ENCODE measurements at regions not wholly inside any gene's neighbourhood (a gene's known extent, or its start where the extent isn't known, plus 50 kb on each side); places are given as distances from the start of the nearest gene placed in this dataset.

DNA sequence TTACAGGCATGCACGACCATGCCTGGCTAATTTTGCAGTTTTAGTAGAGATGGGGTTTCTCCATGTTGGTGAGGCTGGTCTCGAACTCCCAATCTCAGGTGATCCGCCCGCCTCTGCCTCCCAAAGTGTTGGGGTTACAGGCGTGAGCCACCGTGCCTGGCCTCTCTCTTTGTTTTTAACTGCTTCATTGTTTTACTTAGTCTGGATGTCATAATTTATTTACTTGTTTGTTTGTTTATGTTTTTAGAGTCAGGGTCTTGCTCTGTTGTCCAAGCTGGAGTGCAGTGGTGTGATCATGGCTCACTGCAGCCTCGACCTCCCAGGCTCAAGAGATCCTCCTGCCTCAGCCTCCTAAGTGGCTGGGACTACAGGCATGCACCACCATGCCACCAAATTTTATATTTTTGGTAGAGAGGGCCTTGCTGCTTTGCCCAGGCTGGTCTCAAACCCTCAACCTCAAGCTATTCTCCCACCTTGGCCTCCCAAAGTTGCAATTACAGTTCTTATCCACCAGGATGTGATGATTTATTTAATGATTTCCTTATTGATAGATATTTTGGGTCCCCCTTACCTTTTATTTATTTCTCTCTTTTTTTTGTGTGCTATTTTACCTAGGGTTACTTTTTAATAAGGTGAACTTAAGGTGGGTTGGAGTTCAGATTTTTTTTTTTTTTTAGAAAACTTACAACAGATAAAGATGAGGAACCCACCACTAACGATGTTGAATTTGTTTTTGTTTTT lies 52.6 kb upstream of the ADA2 start:
- H4K5ac ChIP-seq (ENCODE audit: insufficient read length, low read depth, low read length): no peak overlapping the region
- H3K18ac ChIP-seq (ENCODE audit: extremely low read depth, low read length): no peak overlapping the region
- H3K79me1 ChIP-seq (ENCODE audit: low read depth, low read length): no peaks in the 10 kb centered on the region
- POLR2A ChIA-PET (ENCODE audit: partially characterized antibody): interaction anchor here (0.8 to 2.0 kb wide), 7 partner anchors 11 to 97 kb away, joined by 3 to 6 read pairs (median 4); partner anchors contain the start of gene CECR2
- peak overlapping the region; percentile 52; the same call in 1 of the 2 replicates for H2BK5ac ChIP-seq (ENCODE audit: low read depth, low read length)
- WGBS, 2 experiments (ENCODE audit: extremely low coverage in 1 of 2, insufficient coverage in 1 of 2, insufficient read length in 1 of 2, insufficient replicate concordance in 2 of 2, low coverage in 1 of 2, low lambda C conversion rate in 2 of 2, missing lambda C conversion rate in 1 of 2): 96% methylated on average over 8 of the region's 8 CpGs; no CpG with 5 or more reads in 1 of the 2 experiments
- H2AK5ac ChIP-seq (ENCODE audit: low read depth, low read length): no peak overlapping the region
- H3K4me1 ChIP-seq (replicated peaks in 1 of 4; ENCODE audit: control insufficient read depth in 3 of 4, insufficient read depth in 4 of 4, low read length in 3 of 4): peaks cover 18 to 41% (median 24%) of the 10 kb centered on the region in 4 experiments
- H3K23ac ChIP-seq (ENCODE audit: insufficient read length): no peak overlapping the region
- H3K9ac ChIP-seq (replicated peaks in 1 of 4; ENCODE audit: extremely low read depth in 1 of 4, low read depth in 3 of 4, low read length in 3 of 4): no peak overlapping the region
- no peak overlapping the region for H3K14ac ChIP-seq (ENCODE audit: insufficient read length)
- no peak overlapping the region for H4K91ac ChIP-seq (replicated peaks; ENCODE audit: insufficient read length, low read length)
- no peak for TF ChIP-seq HDAC2 (IDR thresholded peaks at IDR 0.05; ENCODE audit: borderline replicate concordance in 1 of 2, low read depth in 2 of 2, low read length in 2 of 2)
- TF ChIP-seq, protein P1, sequence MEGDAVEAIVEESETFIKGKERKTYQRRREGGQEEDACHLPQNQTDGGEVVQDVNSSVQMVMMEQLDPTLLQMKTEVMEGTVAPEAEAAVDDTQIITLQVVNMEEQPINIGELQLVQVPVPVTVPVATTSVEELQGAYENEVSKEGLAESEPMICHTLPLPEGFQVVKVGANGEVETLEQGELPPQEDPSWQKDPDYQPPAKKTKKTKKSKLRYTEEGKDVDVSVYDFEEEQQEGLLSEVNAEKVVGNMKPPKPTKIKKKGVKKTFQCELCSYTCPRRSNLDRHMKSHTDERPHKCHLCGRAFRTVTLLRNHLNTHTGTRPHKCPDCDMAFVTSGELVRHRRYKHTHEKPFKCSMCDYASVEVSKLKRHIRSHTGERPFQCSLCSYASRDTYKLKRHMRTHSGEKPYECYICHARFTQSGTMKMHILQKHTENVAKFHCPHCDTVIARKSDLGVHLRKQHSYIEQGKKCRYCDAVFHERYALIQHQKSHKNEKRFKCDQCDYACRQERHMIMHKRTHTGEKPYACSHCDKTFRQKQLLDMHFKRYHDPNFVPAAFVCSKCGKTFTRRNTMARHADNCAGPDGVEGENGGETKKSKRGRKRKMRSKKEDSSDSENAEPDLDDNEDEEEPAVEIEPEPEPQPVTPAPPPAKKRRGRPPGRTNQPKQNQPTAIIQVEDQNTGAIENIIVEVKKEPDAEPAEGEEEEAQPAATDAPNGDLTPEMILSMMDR (IDR thresholded peaks at IDR 0.05; ENCODE audit: control extremely low read depth in 1 of 3, insufficient read depth in 1 of 3, low read depth in 1 of 3, low read length in 3 of 3): peak in 1 of 3 experiments; percentile 4; a peak in 1 of 4 replicates
- TF ChIP-seq SAP30 (IDR thresholded peaks at IDR 0.05; ENCODE audit: insufficient read depth, insufficient replicate concordance, low read length): no peak
- peak; percentile 60; the same call in 1 of the 2 replicates for TF ChIP-seq KDM1A (IDR thresholded peaks at IDR 0.05; ENCODE audit: borderline replicate concordance, low read length)
- TF ChIP-seq TEAD4 (IDR thresholded peaks at IDR 0.05; ENCODE audit: low read depth, low read length): no peak
- no peak overlapping the region for H2BK120ac ChIP-seq (replicated peaks; ENCODE audit: low read depth, low read length)
- no peaks in the 10 kb centered on the region for H3K9me3 ChIP-seq (ENCODE audit: insufficient read depth in 2 of 2, low read depth in 1 of 2, low read length in 1 of 2)
- H3K36me3 ChIP-seq (ENCODE audit: control insufficient read depth in 2 of 4, insufficient read depth in 4 of 4, low read length in 3 of 4): no peaks in the 10 kb centered on the region
- H2BK15ac ChIP-seq (ENCODE audit: low read length): no peak overlapping the region
- H4K20me1 ChIP-seq (replicated peaks in 1 of 2; ENCODE audit: control insufficient read depth in 1 of 2, insufficient read depth in 2 of 2, low read length in 2 of 2): no peaks in the 10 kb centered on the region
- no peak overlapping the region for H3K56ac ChIP-seq (replicated peaks; ENCODE audit: insufficient read length, low read depth, low read length)
- DNase-seq (ENCODE audit: low read depth in 1 of 2, low spot score in 2 of 2): no peak
- no peak overlapping the region for H4K8ac ChIP-seq (ENCODE audit: extremely low read depth, insufficient read depth, low read length)
- CTCF ChIA-PET (ENCODE audit: partially characterized antibody): interaction anchor here (0.6 to 5.7 kb wide), 20 partner anchors 7 to 215 kb away, joined by 3 to 24 read pairs (median 4); no protein-coding TSS in a partner anchor
- no peak overlapping the region for H3K4ac ChIP-seq (replicated peaks; ENCODE audit: insufficient read length, low read depth, low read length)
- H3K4me3 ChIP-seq (ENCODE audit: extremely low read depth in 1 of 4, insufficient read depth in 2 of 4, low read depth in 3 of 4, low read length in 4 of 4): no peak overlapping the region
- H2BK12ac ChIP-seq (ENCODE audit: low read depth, low read length): peak overlapping the region; percentile 72; the same call in 1 of the 2 replicates
- no peaks in the 10 kb centered on the region; the same call in none of the 2 replicates for H3K23me2 ChIP-seq (ENCODE audit: low read depth, low read length)
- H3K27me3 ChIP-seq (replicated peaks in 1 of 4; ENCODE audit: control insufficient read depth in 3 of 4, extremely low read depth in 1 of 4, insufficient read depth in 3 of 4, low read length in 3 of 4): no peaks in the 10 kb centered on the region
- no peak overlapping the region for H3K27ac ChIP-seq (ENCODE audit: low read depth, low read length)
- no peak for FAIRE-seq
- H3K4me2 ChIP-seq (ENCODE audit: insufficient read depth in 1 of 2, low read depth in 2 of 2, low read length in 2 of 2): no peak overlapping the region
- H2AFZ ChIP-seq (ENCODE audit: low read length): no peak overlapping the region
- peak overlapping the region; percentile 80; the same call in 1 of the 2 replicates for H2BK20ac ChIP-seq (ENCODE audit: low read length)
- no peaks in the 10 kb centered on the region for H3K79me2 ChIP-seq (ENCODE audit: control insufficient read depth in 1 of 2, insufficient read depth in 2 of 2, low read length in 2 of 2)

Measured in H1 (cell line).